ENCODE measurements at regions not wholly inside any gene's neighbourhood (a gene's known extent, or its start where the extent isn't known, plus 50 kb on each side); places are given as distances from the start of the nearest gene placed in this dataset.

GRCh38 chr2:7510353-7510752, 593.1 kb downstream of the RNF144A start:
- TF ChIP-seq CTCF (conservative IDR thresholded peaks at IDR 0.05; ENCODE audit: low read length) (peak; percentile 25), EZH2phosphoT487 (IDR thresholded peaks at IDR 0.05; ENCODE audit: borderline replicate concordance) (no peak)

Data from Loucy (cell line).